ENCODE measurements at regions not wholly inside any gene's neighbourhood (a gene's known extent, or its start where the extent isn't known, plus 50 kb on each side); places are given as distances from the start of the nearest gene placed in this dataset.

GRCh38 chr5:92962752-92963151 is 618.3 kb downstream of the NR2F1-AS1 start:
- DNase-seq (ENCODE audit: low spot score) = no peak
- 0 out of 2 replicates have a peak, but pooled peaks cover 6% of the 10 kb centered on the region for H3K9me2 ChIP-seq (ENCODE audit: insufficient read depth)
- H3K27me3 ChIP-seq (ENCODE audit: insufficient read depth) = no peaks in the 10 kb centered on the region
- no peaks in the 10 kb centered on the region for H3K9me3 Mint-ChIP-seq
- TF ChIP-seq, protein P1, sequence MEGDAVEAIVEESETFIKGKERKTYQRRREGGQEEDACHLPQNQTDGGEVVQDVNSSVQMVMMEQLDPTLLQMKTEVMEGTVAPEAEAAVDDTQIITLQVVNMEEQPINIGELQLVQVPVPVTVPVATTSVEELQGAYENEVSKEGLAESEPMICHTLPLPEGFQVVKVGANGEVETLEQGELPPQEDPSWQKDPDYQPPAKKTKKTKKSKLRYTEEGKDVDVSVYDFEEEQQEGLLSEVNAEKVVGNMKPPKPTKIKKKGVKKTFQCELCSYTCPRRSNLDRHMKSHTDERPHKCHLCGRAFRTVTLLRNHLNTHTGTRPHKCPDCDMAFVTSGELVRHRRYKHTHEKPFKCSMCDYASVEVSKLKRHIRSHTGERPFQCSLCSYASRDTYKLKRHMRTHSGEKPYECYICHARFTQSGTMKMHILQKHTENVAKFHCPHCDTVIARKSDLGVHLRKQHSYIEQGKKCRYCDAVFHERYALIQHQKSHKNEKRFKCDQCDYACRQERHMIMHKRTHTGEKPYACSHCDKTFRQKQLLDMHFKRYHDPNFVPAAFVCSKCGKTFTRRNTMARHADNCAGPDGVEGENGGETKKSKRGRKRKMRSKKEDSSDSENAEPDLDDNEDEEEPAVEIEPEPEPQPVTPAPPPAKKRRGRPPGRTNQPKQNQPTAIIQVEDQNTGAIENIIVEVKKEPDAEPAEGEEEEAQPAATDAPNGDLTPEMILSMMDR (conservative IDR thresholded peaks at IDR 0.05; ENCODE audit: low read depth in 2 of 2) = no peak
- TF ChIP-seq ZNF114 (CRISPR knock-in tag; IDR thresholded peaks at IDR 0.05) (no peak), ZNF331 (CRISPR knock-in tag; IDR thresholded peaks at IDR 0.05; ENCODE audit: low read depth) (no peak), POLR2AphosphoS5 (IDR thresholded peaks at IDR 0.05; ENCODE audit: low read depth) (no peak), EZH2phosphoT487 (IDR thresholded peaks at IDR 0.05; ENCODE audit: unreplicated experiment) (no peak), JUNB (IDR thresholded peaks at IDR 0.05; ENCODE audit: unreplicated experiment) (no peak), ETS1 (IDR thresholded peaks at IDR 0.05) (no peak), EZH2 (IDR thresholded peaks at IDR 0.05; ENCODE audit: low read depth, unreplicated experiment) (no peak)
- TF ChIP-seq, protein P2, sequence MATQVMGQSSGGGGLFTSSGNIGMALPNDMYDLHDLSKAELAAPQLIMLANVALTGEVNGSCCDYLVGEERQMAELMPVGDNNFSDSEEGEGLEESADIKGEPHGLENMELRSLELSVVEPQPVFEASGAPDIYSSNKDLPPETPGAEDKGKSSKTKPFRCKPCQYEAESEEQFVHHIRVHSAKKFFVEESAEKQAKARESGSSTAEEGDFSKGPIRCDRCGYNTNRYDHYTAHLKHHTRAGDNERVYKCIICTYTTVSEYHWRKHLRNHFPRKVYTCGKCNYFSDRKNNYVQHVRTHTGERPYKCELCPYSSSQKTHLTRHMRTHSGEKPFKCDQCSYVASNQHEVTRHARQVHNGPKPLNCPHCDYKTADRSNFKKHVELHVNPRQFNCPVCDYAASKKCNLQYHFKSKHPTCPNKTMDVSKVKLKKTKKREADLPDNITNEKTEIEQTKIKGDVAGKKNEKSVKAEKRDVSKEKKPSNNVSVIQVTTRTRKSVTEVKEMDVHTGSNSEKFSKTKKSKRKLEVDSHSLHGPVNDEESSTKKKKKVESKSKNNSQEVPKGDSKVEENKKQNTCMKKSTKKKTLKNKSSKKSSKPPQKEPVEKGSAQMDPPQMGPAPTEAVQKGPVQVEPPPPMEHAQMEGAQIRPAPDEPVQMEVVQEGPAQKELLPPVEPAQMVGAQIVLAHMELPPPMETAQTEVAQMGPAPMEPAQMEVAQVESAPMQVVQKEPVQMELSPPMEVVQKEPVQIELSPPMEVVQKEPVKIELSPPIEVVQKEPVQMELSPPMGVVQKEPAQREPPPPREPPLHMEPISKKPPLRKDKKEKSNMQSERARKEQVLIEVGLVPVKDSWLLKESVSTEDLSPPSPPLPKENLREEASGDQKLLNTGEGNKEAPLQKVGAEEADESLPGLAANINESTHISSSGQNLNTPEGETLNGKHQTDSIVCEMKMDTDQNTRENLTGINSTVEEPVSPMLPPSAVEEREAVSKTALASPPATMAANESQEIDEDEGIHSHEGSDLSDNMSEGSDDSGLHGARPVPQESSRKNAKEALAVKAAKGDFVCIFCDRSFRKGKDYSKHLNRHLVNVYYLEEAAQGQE (IDR thresholded peaks at IDR 0.05; ENCODE audit: unreplicated experiment) = no peak
- TF ChIP-seq, protein P3, sequence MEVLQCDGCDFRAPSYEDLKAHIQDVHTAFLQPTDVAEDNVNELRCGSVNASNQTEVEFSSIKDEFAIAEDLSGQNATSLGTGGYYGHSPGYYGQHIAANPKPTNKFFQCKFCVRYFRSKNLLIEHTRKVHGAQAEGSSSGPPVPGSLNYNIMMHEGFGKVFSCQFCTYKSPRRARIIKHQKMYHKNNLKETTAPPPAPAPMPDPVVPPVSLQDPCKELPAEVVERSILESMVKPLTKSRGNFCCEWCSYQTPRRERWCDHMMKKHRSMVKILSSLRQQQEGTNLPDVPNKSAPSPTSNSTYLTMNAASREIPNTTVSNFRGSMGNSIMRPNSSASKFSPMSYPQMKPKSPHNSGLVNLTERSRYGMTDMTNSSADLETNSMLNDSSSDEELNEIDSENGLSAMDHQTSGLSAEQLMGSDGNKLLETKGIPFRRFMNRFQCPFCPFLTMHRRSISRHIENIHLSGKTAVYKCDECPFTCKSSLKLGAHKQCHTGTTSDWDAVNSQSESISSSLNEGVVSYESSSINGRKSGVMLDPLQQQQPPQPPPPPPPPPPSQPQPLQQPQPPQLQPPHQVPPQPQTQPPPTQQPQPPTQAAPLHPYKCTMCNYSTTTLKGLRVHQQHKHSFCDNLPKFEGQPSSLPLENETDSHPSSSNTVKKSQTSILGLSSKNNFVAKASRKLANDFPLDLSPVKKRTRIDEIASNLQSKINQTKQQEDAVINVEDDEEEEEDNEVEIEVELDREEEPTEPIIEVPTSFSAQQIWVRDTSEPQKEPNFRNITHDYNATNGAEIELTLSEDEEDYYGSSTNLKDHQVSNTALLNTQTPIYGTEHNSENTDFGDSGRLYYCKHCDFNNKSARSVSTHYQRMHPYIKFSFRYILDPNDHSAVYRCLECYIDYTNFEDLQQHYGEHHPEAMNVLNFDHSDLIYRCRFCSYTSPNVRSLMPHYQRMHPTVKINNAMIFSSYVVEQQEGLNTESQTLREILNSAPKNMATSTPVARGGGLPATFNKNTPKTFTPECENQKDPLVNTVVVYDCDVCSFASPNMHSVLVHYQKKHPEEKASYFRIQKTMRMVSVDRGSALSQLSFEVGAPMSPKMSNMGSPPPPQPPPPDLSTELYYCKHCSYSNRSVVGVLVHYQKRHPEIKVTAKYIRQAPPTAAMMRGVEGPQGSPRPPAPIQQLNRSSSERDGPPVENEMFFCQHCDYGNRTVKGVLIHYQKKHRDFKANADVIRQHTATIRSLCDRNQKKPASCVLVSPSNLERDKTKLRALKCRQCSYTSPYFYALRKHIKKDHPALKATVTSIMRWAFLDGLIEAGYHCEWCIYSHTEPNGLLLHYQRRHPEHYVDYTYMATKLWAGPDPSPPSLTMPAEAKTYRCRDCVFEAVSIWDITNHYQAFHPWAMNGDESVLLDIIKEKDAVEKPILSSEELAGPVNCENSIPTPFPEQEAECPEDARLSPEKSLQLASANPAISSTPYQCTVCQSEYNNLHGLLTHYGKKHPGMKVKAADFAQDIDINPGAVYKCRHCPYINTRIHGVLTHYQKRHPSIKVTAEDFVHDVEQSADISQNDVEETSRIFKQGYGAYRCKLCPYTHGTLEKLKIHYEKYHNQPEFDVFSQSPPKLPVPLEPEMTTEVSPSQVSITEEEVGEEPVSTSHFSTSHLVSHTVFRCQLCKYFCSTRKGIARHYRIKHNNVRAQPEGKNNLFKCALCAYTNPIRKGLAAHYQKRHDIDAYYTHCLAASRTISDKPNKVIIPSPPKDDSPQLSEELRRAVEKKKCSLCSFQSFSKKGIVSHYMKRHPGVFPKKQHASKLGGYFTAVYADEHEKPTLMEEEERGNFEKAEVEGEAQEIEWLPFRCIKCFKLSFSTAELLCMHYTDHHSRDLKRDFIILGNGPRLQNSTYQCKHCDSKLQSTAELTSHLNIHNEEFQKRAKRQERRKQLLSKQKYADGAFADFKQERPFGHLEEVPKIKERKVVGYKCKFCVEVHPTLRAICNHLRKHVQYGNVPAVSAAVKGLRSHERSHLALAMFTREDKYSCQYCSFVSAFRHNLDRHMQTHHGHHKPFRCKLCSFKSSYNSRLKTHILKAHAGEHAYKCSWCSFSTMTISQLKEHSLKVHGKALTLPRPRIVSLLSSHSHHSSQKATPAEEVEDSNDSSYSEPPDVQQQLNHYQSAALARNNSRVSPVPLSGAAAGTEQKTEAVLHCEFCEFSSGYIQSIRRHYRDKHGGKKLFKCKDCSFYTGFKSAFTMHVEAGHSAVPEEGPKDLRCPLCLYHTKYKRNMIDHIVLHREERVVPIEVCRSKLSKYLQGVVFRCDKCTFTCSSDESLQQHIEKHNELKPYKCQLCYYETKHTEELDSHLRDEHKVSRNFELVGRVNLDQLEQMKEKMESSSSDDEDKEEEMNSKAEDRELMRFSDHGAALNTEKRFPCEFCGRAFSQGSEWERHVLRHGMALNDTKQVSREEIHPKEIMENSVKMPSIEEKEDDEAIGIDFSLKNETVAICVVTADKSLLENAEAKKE (CRISPR knock-in tag; IDR thresholded peaks at IDR 0.05) = no peak
- no peaks in the 10 kb centered on the region for H3F3A ChIP-seq (replicated peaks; ENCODE audit: low read depth)
- no peaks in the 10 kb centered on the region for H3K36me3 Mint-ChIP-seq (ENCODE audit: low read depth)
- H3K27me3 Mint-ChIP-seq (ENCODE audit: insufficient read depth, low read depth, poor library complexity) = no peaks in the 10 kb centered on the region
- no peak for ATAC-seq
- H3K4me1 ChIP-seq (ENCODE audit: insufficient read depth) = no peaks in the 10 kb centered on the region
- no peaks in the 10 kb centered on the region for H3K36me3 ChIP-seq (ENCODE audit: insufficient read depth)
- no peak overlapping the region for H3K4me3 Mint-ChIP-seq
- no peak overlapping the region for H3K27ac ChIP-seq (ENCODE audit: low read depth)
- no peak overlapping the region for H3K4me2 ChIP-seq
- no peak overlapping the region for H3K4me3 ChIP-seq
- H3K4me1 Mint-ChIP-seq = no peaks in the 10 kb centered on the region
- no peak overlapping the region for H2AFZ ChIP-seq
- no peak overlapping the region for H3K27ac Mint-ChIP-seq
- no peaks in the 10 kb centered on the region for H4K20me1 ChIP-seq (replicated peaks; ENCODE audit: insufficient read depth)
- no peaks in the 10 kb centered on the region for H3K79me2 ChIP-seq (replicated peaks; ENCODE audit: insufficient read depth)

Measured in GM23338 (cell line).